ENCODE measurements at regions not wholly inside any gene's neighbourhood (a gene's known extent, or its start where the extent isn't known, plus 50 kb on each side); places are given as distances from the start of the nearest gene placed in this dataset.

DNA sequence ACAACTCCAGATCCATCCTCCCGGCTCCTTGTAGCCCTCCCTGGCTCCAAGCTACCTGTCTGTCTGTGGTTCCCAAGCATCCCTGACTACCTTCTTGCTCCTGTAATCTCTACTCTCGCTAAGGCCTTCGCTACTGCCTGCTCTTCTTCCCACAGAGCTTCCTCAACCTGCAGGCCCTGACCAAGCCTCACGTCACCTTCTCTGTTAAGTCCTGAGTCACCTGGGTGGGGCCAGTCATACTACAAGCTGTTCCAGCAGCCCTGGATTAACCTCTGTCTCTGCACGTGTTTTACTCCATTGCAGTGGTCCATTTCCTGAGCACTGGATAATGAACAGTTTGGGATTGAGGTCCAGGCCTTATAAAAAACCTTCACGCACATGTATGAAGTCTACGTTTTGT lies 770.7 kb downstream of the BCL11B start:
- WGBS (ENCODE audit: insufficient coverage, low lambda C conversion rate) = 80% methylated on average over 2 of the region's 7 CpGs
- Histone ChIP-seq H3K4me1 (ENCODE audit: control insufficient read depth, insufficient read depth, low read length) (no peaks in the 10 kb centered on the region), H3K4me3 (ENCODE audit: low read length) (no peak overlapping the region), H3K36me3 (ENCODE audit: control insufficient read depth, insufficient read depth, low read length) (no peaks in the 10 kb centered on the region), H3K27me3 (ENCODE audit: control insufficient read depth, insufficient read depth, low read length) (no peaks in the 10 kb centered on the region), H3K9me3 (ENCODE audit: control insufficient read depth, low read depth, low read length) (no peaks in the 10 kb centered on the region), H3K27ac (ENCODE audit: low read length) (no peak overlapping the region)
- DNase-seq = no peak

DNA sequence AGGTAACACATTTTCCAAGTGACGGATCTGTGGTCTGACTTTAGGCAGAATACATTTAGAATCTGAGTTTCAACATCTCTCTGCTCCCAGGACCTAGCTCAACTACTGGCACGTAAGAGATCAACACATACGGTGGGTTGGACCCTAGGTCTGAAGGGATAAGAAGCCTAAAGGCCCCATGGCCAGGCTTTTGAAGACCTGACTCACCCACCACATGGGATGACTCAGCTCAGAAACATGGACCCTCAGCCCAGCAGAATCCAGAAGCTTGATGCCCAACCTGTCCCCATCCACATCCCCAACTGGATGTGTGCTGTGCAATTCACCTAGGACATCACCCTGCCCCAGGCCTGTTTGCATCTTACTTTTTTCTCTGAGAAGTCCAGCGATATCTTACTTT lies 770.2 kb downstream of the BCL11B start:
- WGBS (ENCODE audit: insufficient coverage, low lambda C conversion rate) = 100% methylated on average over 1 of the region's 4 CpGs
- Histone ChIP-seq H3K9me3 (ENCODE audit: control insufficient read depth, low read depth, low read length) (no peaks in the 10 kb centered on the region), H3K4me3 (ENCODE audit: low read length) (no peak overlapping the region), H3K4me1 (ENCODE audit: control insufficient read depth, insufficient read depth, low read length) (no peaks in the 10 kb centered on the region), H3K27me3 (ENCODE audit: control insufficient read depth, insufficient read depth, low read length) (no peaks in the 10 kb centered on the region), H3K27ac (ENCODE audit: low read length) (no peak overlapping the region), H3K36me3 (ENCODE audit: control insufficient read depth, insufficient read depth, low read length) (no peaks in the 10 kb centered on the region)
- DNase-seq = no peak

DNA sequence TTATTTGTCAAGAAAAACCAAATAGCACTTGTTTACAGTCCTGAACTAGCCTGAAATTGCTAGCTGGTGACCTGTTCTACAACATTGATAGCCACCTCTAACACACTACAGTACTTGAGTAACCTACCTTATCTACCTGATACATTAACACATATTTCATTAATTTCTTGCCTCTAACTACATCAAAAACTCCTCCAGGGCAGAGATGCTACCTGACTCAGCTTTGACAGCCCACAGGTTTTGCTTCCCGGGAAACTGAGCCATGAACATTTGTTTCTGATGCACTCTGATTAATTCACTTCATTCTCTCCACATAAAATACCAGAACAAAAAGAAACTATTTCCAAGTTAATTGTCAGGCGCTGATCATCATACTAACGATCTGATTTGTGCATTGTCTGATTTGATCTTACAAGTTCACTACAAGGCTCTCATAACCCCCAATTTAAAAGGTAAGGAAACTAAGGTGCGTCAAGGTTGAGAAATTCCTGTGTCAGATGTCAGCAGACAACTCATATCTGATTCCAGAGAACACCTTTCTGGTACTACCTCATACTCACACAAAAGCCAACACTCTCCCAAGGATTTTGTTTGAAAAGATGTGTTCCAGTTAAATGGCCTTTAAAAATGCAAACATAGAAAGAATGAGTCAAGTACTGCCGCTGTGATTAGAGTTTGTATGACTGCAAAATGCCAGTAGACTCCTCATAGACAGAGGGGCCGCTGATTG lies 768.7 kb downstream of the BCL11B start:
- DNase-seq = no peak
- H3K9me3 ChIP-seq (ENCODE audit: control insufficient read depth, low read depth, low read length) = no peaks in the 10 kb centered on the region
- H3K27ac ChIP-seq (ENCODE audit: low read length) = no peak overlapping the region
- no peak overlapping the region for H3K4me3 ChIP-seq (ENCODE audit: low read length)
- H3K27me3 ChIP-seq (ENCODE audit: control insufficient read depth, insufficient read depth, low read length) = no peaks in the 10 kb centered on the region
- H3K36me3 ChIP-seq (ENCODE audit: control insufficient read depth, insufficient read depth, low read length) = no peaks in the 10 kb centered on the region
- H3K4me1 ChIP-seq (ENCODE audit: control insufficient read depth, insufficient read depth, low read length) = no peaks in the 10 kb centered on the region
- 87% methylated on average over 4 of the region's 6 CpGs for WGBS (ENCODE audit: insufficient coverage, low lambda C conversion rate)

DNA sequence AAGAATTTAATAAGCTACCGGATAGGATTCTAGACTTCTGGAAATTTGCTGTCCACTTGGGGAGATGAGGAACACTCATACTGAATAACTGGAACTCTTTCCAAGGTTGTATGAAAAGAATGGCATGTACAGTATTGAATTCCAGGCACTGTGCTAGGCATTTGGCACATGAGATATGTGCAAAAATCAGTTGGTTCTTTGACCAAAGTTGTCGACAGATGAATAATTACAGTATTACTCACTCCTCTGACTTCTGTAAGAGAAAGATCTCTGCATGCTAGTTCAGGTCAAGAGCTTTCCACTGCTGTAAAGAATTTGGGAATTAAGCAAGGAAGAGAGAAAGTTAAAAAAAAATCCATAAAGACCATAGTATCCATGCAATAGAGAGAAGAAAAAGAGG lies 764.7 kb downstream of the BCL11B start:
- 100% methylated on average over 1 of the region's 2 CpGs for WGBS (ENCODE audit: insufficient coverage, low lambda C conversion rate)
- no peaks in the 10 kb centered on the region for H3K4me1 ChIP-seq (ENCODE audit: control insufficient read depth, insufficient read depth, low read length)
- H3K27me3 ChIP-seq (ENCODE audit: control insufficient read depth, insufficient read depth, low read length) = no peaks in the 10 kb centered on the region
- H3K4me3 ChIP-seq (ENCODE audit: low read length) = no peak overlapping the region
- no peaks in the 10 kb centered on the region for H3K9me3 ChIP-seq (ENCODE audit: control insufficient read depth, low read depth, low read length)
- no peaks in the 10 kb centered on the region for H3K36me3 ChIP-seq (ENCODE audit: control insufficient read depth, insufficient read depth, low read length)
- H3K27ac ChIP-seq (ENCODE audit: low read length) = no peak overlapping the region
- no peak for DNase-seq

DNA sequence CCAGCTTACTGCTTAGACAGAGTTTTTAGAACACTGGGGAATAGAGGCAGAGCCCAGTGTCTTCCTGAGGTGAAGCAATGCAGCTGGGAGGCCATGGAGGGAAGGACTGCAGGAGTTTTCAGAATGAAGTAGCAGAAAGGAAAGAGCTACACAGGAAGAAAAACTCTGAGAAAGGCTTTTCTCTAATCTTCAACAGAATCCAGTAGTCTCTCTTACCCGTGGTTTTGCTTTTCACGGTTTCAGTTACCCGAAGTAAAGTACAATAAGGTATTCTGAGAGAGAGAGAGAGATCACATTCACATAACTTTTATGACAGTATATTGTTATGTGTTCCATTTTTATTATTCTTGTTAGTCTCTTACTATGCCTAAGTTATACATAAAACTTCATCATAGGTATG lies 761.6 kb downstream of the BCL11B start:
- Histone ChIP-seq H3K9me3 (ENCODE audit: control insufficient read depth, low read depth, low read length) (no peaks in the 10 kb centered on the region), H3K36me3 (ENCODE audit: control insufficient read depth, insufficient read depth, low read length) (no peaks in the 10 kb centered on the region), H3K4me3 (ENCODE audit: low read length) (no peak overlapping the region), H3K27me3 (ENCODE audit: control insufficient read depth, insufficient read depth, low read length) (no peaks in the 10 kb centered on the region), H3K27ac (ENCODE audit: low read length) (no peak overlapping the region), H3K4me1 (ENCODE audit: control insufficient read depth, insufficient read depth, low read length) (no peaks in the 10 kb centered on the region)
- WGBS (ENCODE audit: insufficient coverage, low lambda C conversion rate) = 86% methylated on average over 1 of the region's 3 CpGs
- no peak for DNase-seq

DNA sequence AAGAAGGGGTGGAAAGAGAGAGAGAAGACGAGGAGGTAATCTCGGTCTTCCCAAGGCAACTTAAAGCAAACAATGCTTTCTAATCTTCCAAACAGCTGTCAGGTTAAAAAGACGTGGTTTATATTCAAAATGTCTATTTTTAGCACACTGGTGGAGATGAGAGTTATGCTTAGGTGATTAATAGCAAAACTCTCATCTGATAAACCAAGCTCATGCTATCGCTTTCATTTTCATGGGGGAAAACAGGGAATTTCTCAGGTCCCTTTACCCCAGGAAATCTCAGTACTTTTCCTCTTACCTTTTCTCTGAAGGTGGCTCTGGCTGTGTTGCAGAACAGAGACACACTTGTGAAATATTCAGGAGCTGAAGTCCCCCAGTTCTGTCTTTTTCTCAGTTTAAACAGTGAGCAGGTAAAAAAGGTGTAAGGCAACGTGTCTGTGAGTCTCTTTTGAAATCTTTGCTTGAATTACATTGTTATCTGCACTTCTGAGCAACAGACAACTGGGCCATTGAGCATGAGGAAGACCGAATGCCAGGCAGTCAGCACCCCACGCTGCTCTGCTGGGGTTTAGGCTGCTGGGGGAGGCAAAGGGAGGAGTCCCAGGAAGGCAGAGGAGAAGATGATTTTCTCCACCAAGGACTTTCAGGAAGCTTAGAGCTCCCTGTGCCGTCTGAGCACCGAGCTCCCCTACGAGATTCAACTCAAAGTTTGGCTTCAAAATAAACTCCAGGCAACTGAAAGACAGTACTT lies 759.3 kb downstream of the BCL11B start:
- H3K9me3 ChIP-seq (ENCODE audit: control insufficient read depth, low read depth, low read length) = no peaks in the 10 kb centered on the region
- H3K27me3 ChIP-seq (ENCODE audit: control insufficient read depth, insufficient read depth, low read length) = no peaks in the 10 kb centered on the region
- H3K4me3 ChIP-seq (ENCODE audit: low read length) = no peak overlapping the region
- no peaks in the 10 kb centered on the region for H3K4me1 ChIP-seq (ENCODE audit: control insufficient read depth, insufficient read depth, low read length)
- H3K36me3 ChIP-seq (ENCODE audit: control insufficient read depth, insufficient read depth, low read length) = no peaks in the 10 kb centered on the region
- H3K27ac ChIP-seq (ENCODE audit: low read length) = no peak overlapping the region
- no peak for DNase-seq
- 50% methylated on average over 2 of the region's 10 CpGs for WGBS (ENCODE audit: insufficient coverage, low lambda C conversion rate)

DNA sequence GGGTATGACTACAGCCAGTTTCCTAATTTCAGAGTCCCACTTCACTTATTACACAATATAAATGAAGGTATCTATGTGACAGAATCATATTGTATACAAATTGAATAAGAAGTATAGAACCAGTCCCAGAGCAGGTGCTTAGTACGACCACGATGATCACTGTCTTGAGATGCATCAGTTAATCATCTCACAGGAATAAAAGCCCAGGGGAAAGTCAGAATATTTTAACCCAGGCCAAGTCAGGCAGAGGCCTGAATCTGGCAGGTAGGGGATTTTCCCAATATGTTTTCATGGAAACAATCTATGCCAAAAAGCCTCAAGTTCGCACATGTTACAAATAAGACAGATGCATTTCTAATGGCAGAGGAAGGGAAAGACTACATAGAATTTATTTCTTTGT lies 758.4 kb downstream of the BCL11B start:
- no peak for DNase-seq
- no peak overlapping the region for H3K4me3 ChIP-seq (ENCODE audit: low read length)
- WGBS (ENCODE audit: insufficient coverage, low lambda C conversion rate) = 100% methylated on average over 2 of the region's 3 CpGs
- H3K36me3 ChIP-seq (ENCODE audit: control insufficient read depth, insufficient read depth, low read length) = no peaks in the 10 kb centered on the region
- H3K27ac ChIP-seq (ENCODE audit: low read length) = no peak overlapping the region
- no peaks in the 10 kb centered on the region for H3K9me3 ChIP-seq (ENCODE audit: control insufficient read depth, low read depth, low read length)
- H3K4me1 ChIP-seq (ENCODE audit: control insufficient read depth, insufficient read depth, low read length) = no peaks in the 10 kb centered on the region
- H3K27me3 ChIP-seq (ENCODE audit: control insufficient read depth, insufficient read depth, low read length) = no peaks in the 10 kb centered on the region

DNA sequence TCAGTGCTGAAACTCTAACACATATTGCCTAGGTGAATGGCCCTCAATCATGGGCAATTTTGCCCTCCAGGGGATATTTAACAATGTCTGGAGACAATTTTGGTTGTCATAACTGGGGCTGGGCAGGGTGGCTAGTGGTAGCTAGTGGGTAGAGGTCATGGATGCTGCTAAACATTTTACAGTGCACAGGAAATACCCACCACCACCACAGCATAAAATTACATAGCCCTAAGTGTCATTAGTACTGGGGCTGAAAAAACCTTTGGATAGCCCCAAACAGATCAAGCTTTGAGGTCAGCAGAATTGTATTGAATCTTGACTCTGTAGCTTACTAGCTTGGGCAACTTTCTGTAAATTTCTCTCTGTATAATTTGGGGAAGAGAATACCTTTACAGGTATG lies 758.0 kb downstream of the BCL11B start:
- Histone ChIP-seq H3K27ac (ENCODE audit: low read length) (no peak overlapping the region), H3K4me1 (ENCODE audit: control insufficient read depth, insufficient read depth, low read length) (no peaks in the 10 kb centered on the region), H3K9me3 (ENCODE audit: control insufficient read depth, low read depth, low read length) (no peaks in the 10 kb centered on the region), H3K27me3 (ENCODE audit: control insufficient read depth, insufficient read depth, low read length) (no peaks in the 10 kb centered on the region), H3K36me3 (ENCODE audit: control insufficient read depth, insufficient read depth, low read length) (no peaks in the 10 kb centered on the region), H3K4me3 (ENCODE audit: low read length) (no peak overlapping the region)
- no peak for DNase-seq

DNA sequence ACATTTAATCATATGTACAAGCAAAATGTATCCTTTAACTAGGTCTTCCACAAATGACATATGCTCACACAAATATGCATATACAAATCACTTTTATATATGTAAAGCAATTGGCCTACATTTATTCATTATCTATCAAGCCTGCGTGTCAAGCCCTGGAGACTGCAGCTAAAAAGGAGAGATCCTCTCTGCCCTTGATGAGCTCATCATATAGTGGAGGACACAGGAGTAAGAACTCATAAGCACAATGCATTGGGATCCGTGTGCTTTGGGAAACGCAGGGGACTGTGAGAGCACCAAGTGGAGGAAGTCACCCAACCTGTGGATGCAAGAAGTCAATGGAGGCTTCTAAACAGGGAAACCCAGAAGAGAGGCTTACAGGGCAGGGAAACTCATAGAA lies 735.7 kb downstream of the BCL11B start:
- H3K36me3 ChIP-seq (ENCODE audit: control insufficient read depth, insufficient read depth, low read length) = no peaks in the 10 kb centered on the region
- 40% methylated on average over 1 of the region's 3 CpGs for WGBS (ENCODE audit: insufficient coverage, low lambda C conversion rate)
- H3K4me3 ChIP-seq (ENCODE audit: low read length) = no peak overlapping the region
- no peak for DNase-seq
- H3K4me1 ChIP-seq (ENCODE audit: control insufficient read depth, insufficient read depth, low read length) = no peaks in the 10 kb centered on the region
- no peaks in the 10 kb centered on the region for H3K27me3 ChIP-seq (ENCODE audit: control insufficient read depth, insufficient read depth, low read length)
- no peak overlapping the region for H3K27ac ChIP-seq (ENCODE audit: low read length)
- H3K9me3 ChIP-seq (ENCODE audit: control insufficient read depth, low read depth, low read length) = no peaks in the 10 kb centered on the region

DNA sequence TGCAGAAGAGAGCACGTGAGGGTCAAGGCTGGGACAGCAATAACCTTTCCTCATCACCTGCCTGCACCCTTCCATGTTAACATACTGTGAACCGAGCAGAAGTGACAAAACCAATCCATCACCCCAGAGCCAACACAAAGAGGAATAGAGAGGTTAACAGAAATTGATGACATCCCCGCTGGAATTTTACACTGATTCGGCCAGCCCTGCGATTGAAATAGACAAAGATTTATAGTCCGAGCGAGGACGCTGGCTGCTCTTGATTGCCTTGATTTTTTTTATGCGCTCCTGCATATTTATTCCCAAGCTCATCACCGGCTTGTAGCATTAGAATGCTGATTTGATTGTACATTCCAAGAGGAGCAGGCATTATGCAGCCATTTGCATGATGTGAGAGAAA lies 729.7 kb downstream of the BCL11B start:
- Histone ChIP-seq H3K27me3 (ENCODE audit: control insufficient read depth, insufficient read depth, low read length) (no peaks in the 10 kb centered on the region), H3K36me3 (ENCODE audit: control insufficient read depth, insufficient read depth, low read length) (no peaks in the 10 kb centered on the region), H3K27ac (ENCODE audit: low read length) (no peak overlapping the region), H3K9me3 (ENCODE audit: control insufficient read depth, low read depth, low read length) (no peaks in the 10 kb centered on the region), H3K4me1 (ENCODE audit: control insufficient read depth, insufficient read depth, low read length) (no peaks in the 10 kb centered on the region), H3K4me3 (ENCODE audit: low read length) (no peak overlapping the region)
- WGBS (ENCODE audit: insufficient coverage, low lambda C conversion rate) = no CpG with 5 or more reads among the region's 10 CpGs
- no peak for DNase-seq

DNA sequence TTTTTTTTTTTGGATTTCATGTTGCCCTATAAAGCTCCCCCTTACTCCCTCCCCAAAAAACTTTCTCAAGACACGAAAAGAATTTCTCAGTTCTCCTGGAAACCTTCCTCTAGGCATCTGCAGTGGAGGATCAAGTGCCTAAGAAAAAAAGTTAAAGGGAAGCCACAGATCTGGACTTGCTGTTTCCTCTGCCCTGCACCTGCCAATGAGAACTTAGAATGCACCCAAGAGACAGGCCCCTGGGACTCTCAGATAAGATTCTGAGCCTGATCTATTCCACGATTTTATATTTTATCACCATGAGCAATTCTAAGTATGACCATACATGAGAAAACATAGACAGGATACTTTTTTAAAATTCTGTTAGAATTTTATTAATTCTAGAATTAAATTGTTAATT lies 728.9 kb downstream of the BCL11B start:
- Histone ChIP-seq H3K4me1 (ENCODE audit: control insufficient read depth, insufficient read depth, low read length) (no peaks in the 10 kb centered on the region), H3K27me3 (ENCODE audit: control insufficient read depth, insufficient read depth, low read length) (no peaks in the 10 kb centered on the region), H3K36me3 (ENCODE audit: control insufficient read depth, insufficient read depth, low read length) (no peaks in the 10 kb centered on the region), H3K27ac (ENCODE audit: low read length) (no peak overlapping the region), H3K9me3 (ENCODE audit: control insufficient read depth, low read depth, low read length) (no peaks in the 10 kb centered on the region), H3K4me3 (ENCODE audit: low read length) (no peak overlapping the region)
- no peak for DNase-seq
- WGBS (ENCODE audit: insufficient coverage, low lambda C conversion rate) = 30% methylated on average over 2 of the region's 2 CpGs
